Subcutaneous abdominal adipose tissue (tissue), 5 donors: ENCODE measurements at regions not wholly inside any gene's neighbourhood (a gene's known extent, or its start where the extent isn't known, plus 50 kb on each side); places are given as distances from the start of the nearest gene placed in this dataset.

Source experiments
- H3K27ac ChIP-seq: one replicate; pipeline ENCODE4 v1.7.0; 2013; ENCODE audit warnings: low read depth, mild to moderate bottlenecking, inconsistent platforms, low read length, moderate library complexity
- H3K27me3 ChIP-seq, 5 donors: one replicate each; pipeline ENCODE4 v1.7.0; 2013; ENCODE audit warnings: low read length in 5 of 5, inconsistent platforms in 1 of 5; ENCODE audit not compliant: control insufficient read depth in 5 of 5, insufficient read depth in 4 of 5
- H3K36me3 ChIP-seq, 5 donors: one replicate each; pipeline ENCODE4 v1.7.0; 2013; ENCODE audit warnings: low read length in 5 of 5; ENCODE audit not compliant: control insufficient read depth in 5 of 5, insufficient read depth in 5 of 5
- H3K4me1 ChIP-seq, 5 donors: one replicate each; pipeline ENCODE4 v1.7.0; 2013; ENCODE audit warnings: low read length in 5 of 5, mild to moderate bottlenecking in 3 of 5, moderate library complexity in 1 of 5; ENCODE audit not compliant: control insufficient read depth in 5 of 5, insufficient read depth in 5 of 5
- H3K4me3 ChIP-seq, 5 donors: one replicate each; pipeline ENCODE4 v1.7.0; 2013; ENCODE audit warnings: low read length in 5 of 5, low read depth in 1 of 5
- H3K9ac ChIP-seq, 5 donors: one replicate each; pipeline ENCODE4 v1.7.0; 2013; ENCODE audit warnings: low read length in 5 of 5, mild to moderate bottlenecking in 4 of 5, moderate library complexity in 3 of 5
- H3K9me3 ChIP-seq, 5 donors: one replicate each; pipeline ENCODE4 v1.7.0; 2013; ENCODE audit warnings: low read length in 5 of 5; ENCODE audit not compliant: control insufficient read depth in 5 of 5
- donor health status: healthy.
- donor health status: healthy.
- donor health status: healthy.
- donor health status: healthy.
- donor health status: healthy.

- no peaks in the 10 kb centered on the region for H3K36me3 ChIP-seq
- no peaks in the 10 kb centered on the region for H3K4me1 ChIP-seq
- no peak overlapping the region for H3K27ac ChIP-seq
- H3K9me3 ChIP-seq: peaks cover 0 to 10% (median 3%) of the 10 kb centered on the region in 5 donors
- H3K9ac ChIP-seq: no peak overlapping the region
- no peak overlapping the region for H3K4me3 ChIP-seq
- no peaks in the 10 kb centered on the region for H3K27me3 ChIP-seq
Measured at GRCh38 chr5:82832445-82832844, 244.7 kb downstream of the TMEM167A start.

GRCh38 chr5:82828211-82828610 is 249.0 kb downstream of the TMEM167A start:
- Histone ChIP-seq H3K27ac (no peak overlapping the region), H3K9me3 (no peaks in the 10 kb centered on the region), H3K36me3 (no peaks in the 10 kb centered on the region), H3K27me3 (no peaks in the 10 kb centered on the region), H3K9ac (no peak overlapping the region), H3K4me1 (no peaks in the 10 kb centered on the region), H3K4me3 (no peak overlapping the region)

GRCh38 chr5:82827651-82828050 is 249.5 kb downstream of the TMEM167A start:
- Histone ChIP-seq H3K36me3 (no peaks in the 10 kb centered on the region), H3K4me1 (no peaks in the 10 kb centered on the region), H3K9me3 (no peaks in the 10 kb centered on the region), H3K27me3 (no peaks in the 10 kb centered on the region), H3K4me3 (no peak overlapping the region), H3K9ac (no peak overlapping the region), H3K27ac (no peak overlapping the region)

DNA sequence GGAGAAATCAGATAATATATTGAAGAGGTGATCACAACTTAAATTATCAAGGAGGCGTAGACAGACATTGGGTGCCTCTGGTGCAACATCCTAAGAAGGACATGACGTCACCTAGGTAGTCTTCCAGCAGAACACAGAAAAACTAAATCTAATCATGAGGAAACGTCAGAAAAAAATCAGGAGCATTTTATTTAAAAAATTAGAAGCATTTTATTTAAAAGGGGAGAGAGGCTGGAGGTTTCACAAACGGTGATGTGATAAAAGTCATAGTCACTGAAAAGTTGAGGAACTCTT is 254.6 kb downstream of the TMEM167A start:
- Histone ChIP-seq H3K4me1 (peaks cover 0 to 3% (median 0%) of the 10 kb centered on the region in 5 donors), H3K9me3 (no peaks in the 10 kb centered on the region), H3K27me3 (no peaks in the 10 kb centered on the region), H3K9ac (no peak overlapping the region), H3K27ac (no peak overlapping the region), H3K36me3 (no peaks in the 10 kb centered on the region), H3K4me3 (no peak overlapping the region)

GRCh38 chr5:82821846-82822633 is 255.2 kb downstream of the TMEM167A start:
- H3K4me1 ChIP-seq: peaks cover 0 to 3% (median 0%) of the 10 kb centered on the region in 5 donors
- no peak overlapping the region for H3K9ac ChIP-seq
- H3K36me3 ChIP-seq: no peaks in the 10 kb centered on the region
- H3K9me3 ChIP-seq: no peaks in the 10 kb centered on the region
- H3K27ac ChIP-seq: no peak overlapping the region
- H3K4me3 ChIP-seq: no peak overlapping the region
- H3K27me3 ChIP-seq: no peaks in the 10 kb centered on the region

DNA sequence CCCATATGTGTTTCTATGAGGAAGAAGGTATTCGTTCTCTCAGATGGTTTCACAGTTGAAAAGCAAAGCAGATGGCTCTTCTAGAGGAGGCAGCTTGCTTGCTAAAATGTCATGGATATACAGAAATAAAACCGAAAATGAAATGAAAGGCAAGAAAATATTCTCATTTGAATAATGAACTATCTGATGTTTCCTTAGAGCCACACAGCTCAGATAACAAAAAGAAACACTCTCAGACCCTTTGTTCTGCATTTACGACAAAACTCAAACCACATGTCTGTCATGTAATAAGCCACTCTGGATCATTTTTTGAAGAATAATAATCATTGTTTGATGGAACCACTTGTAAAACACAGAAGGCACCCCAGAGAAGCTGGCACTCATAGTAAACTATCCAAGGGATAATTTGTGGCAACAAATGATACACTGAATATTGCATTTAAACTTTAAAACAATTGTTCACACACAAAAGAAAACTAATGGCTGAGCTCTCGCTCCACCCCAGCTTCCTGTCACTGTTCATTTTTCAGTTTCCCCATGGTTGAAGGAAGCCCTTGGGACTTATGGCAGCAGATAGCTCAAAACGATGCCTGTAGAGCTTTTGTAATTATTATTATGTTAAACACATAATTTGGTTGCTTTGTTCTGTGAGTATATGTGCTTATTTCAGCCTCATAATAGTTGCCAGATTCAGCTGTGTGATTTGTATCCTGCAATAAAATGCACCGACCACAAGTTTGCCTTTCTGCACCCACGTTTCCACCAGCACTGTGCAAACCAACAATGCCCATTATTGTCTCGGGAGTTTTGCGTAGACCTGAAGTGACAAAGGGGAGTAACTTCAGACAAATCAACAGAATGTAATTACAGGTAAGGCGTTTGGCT is 256.0 kb downstream of the TMEM167A start:
- H3K4me1 ChIP-seq: peaks cover 0 to 3% (median 0%) of the 10 kb centered on the region in 5 donors
- no peaks in the 10 kb centered on the region for H3K27me3 ChIP-seq
- no peak overlapping the region for H3K9ac ChIP-seq
- H3K27ac ChIP-seq: no peak overlapping the region
- no peak overlapping the region for H3K4me3 ChIP-seq
- no peaks in the 10 kb centered on the region for H3K9me3 ChIP-seq
- no peaks in the 10 kb centered on the region for H3K36me3 ChIP-seq

- Histone ChIP-seq H3K36me3 (no peaks in the 10 kb centered on the region), H3K4me3 (no peak overlapping the region), H3K9ac (no peak overlapping the region), H3K4me1 (peaks cover 0 to 3% (median 0%) of the 10 kb centered on the region in 5 donors), H3K27me3 (no peaks in the 10 kb centered on the region), H3K27ac (no peak overlapping the region), H3K9me3 (no peaks in the 10 kb centered on the region)
Measured at GRCh38 chr5:82820188-82820587, 257.0 kb downstream of the TMEM167A start.

DNA sequence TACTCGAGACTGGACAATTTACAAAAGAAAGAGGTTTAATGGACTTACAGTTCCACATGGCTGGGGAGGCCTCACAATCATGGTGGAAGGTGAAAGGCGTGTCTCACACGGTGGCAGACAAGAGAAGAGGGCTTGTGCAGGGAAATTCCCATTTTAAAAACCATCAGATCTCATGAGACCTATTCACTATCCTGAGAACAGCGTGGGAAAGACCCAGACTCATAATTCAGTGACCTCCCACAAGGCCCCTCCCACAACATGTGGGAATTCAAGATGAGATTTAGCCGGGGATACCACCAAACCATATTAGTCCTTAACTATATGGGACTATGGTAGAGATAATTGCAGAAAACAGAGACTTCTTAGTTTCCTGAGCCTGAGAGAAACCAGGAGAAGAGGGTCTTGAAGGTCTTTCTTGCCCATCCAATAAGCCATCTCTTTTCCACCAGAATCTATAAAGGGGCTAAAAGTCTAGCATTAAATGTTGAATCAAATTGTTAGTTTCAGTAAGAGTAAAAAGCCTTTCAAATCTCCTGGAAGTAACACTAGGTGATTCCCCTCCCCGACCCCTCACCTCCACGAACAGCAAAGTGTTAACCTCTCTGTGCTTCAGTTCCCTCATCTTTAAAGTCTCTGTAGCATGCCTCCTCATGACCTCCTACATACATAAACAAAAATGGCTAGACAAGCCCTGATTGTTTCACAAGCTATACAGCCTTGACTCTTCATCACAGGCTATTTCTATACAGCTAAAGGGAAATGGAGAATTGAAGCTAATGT is 259.1 kb downstream of the TMEM167A start:
- no peaks in the 10 kb centered on the region for H3K27me3 ChIP-seq
- H3K4me1 ChIP-seq: peaks cover 0 to 3% (median 0%) of the 10 kb centered on the region in 5 donors
- H3K9me3 ChIP-seq: no peaks in the 10 kb centered on the region
- no peak overlapping the region for H3K9ac ChIP-seq
- H3K27ac ChIP-seq: no peak overlapping the region
- H3K36me3 ChIP-seq: no peaks in the 10 kb centered on the region
- no peak overlapping the region for H3K4me3 ChIP-seq

DNA sequence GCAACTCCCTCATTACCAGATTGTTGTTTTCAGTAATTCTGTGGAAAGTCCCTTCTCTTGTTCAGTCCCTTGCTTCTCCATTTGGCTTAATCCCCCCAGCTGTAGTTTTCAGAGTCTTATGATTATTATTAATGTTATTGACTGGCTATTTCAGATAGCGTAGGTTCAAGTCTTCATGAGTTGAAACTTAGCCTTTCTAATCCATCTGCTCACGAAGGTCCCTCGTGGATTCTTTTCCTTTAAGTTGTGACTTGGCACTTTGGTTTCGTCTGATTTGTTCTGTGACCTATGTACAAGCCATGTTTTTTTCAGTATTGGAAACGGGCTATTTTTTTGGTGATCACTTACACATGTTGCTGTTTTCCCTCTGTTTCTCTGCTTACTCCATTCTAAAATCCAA is 260.3 kb downstream of the TMEM167A start:
- H3K4me1 ChIP-seq: peaks cover 0 to 6% (median 3%) of the 10 kb centered on the region in 5 donors
- no peaks in the 10 kb centered on the region for H3K36me3 ChIP-seq
- H3K27me3 ChIP-seq: no peaks in the 10 kb centered on the region
- no peaks in the 10 kb centered on the region for H3K9me3 ChIP-seq
- no peak overlapping the region for H3K27ac ChIP-seq
- H3K4me3 ChIP-seq: no peak overlapping the region
- no peak overlapping the region for H3K9ac ChIP-seq

GRCh38 chr5:82815871-82816270 is 261.3 kb downstream of the TMEM167A start:
- no peak overlapping the region for H3K9ac ChIP-seq
- peaks cover 0 to 6% (median 0%) of the 10 kb centered on the region in 5 donors for H3K4me1 ChIP-seq
- H3K4me3 ChIP-seq: no peak overlapping the region
- H3K27ac ChIP-seq: no peak overlapping the region
- H3K9me3 ChIP-seq: no peaks in the 10 kb centered on the region
- no peaks in the 10 kb centered on the region for H3K27me3 ChIP-seq
- H3K36me3 ChIP-seq: no peaks in the 10 kb centered on the region
